ENCODE measurements at regions not wholly inside any gene's neighbourhood (a gene's known extent, or its start where the extent isn't known, plus 50 kb on each side); places are given as distances from the start of the nearest gene placed in this dataset.

GRCh38 chr4:22312113-22312512 is 203.8 kb downstream of the ADGRA3 start:
- ATAC-seq (ENCODE audit: low FRiP score) (no peak), DNase-seq (ENCODE audit: low spot score) (no peak)
- TF ChIP-seq CTCF (IDR thresholded peaks at IDR 0.05) = no peak

DNA sequence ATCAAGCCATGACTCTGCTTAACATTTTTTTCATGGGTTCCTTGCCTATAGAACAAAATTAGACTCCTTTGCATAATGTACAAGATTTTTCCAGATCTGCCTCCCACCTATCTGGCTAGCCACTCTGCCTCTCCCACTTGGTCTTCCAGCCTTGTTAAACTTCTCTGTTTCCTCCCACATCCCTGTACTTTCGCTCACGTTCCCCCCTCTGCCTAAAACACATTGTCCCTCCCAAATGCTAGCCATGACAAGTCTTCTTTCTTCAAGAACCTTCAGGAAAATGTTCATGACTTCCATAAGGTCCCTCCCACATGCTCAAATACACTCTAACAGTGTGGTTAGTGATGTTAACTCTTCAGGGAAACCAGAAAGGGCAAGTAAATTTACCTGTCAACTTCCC is 214.6 kb downstream of the ADGRA3 start:
- no peak for TF ChIP-seq CTCF (IDR thresholded peaks at IDR 0.05)
- no peak for DNase-seq (ENCODE audit: low spot score)
- ATAC-seq (ENCODE audit: low FRiP score) = no peak

DNA sequence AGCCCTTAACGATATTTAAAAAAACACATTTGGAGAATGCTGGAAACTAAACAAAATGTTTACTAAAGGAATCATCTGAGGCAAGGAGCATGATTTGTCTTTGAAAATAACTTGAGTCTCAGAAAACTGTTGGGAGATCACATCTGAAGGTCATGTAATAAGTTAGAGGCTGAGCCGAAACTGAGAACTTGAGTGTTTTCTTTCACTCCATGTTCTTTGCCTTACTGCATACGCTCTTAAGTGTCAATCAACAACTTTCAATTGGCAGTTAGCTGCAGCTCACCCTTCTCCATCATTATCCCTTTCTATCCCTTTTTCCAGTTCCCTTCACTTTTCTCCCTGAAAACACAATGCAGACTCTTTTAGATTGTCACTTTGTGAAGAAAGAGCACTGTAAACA is 216.2 kb downstream of the ADGRA3 start:
- no peak for ATAC-seq (ENCODE audit: low FRiP score)
- no peak for TF ChIP-seq CTCF (IDR thresholded peaks at IDR 0.05)
- no peak for DNase-seq (ENCODE audit: low spot score)

DNA sequence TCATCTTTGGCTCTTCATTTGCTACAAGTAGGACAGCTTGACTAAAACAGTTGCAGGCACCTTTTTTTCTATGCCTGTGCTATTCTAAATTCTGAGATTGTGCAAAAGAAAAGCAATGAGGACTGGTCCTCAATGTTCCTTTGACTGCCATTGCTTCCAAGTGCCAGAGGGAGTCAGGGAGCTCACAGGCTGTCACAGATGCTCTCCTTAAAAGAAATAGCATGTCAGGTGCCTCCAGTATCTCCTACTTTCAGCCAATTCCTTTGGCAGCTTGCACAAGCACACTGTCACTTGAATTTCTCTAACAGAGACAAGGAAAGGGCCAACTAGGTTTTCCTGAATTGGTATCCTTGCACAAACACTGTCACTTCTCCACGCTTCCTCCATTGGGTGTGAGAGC is 228.2 kb downstream of the ADGRA3 start:
- no peak for TF ChIP-seq CTCF (IDR thresholded peaks at IDR 0.05)
- ATAC-seq (ENCODE audit: low FRiP score) = no peak
- DNase-seq (ENCODE audit: low spot score) = no peak

DNA sequence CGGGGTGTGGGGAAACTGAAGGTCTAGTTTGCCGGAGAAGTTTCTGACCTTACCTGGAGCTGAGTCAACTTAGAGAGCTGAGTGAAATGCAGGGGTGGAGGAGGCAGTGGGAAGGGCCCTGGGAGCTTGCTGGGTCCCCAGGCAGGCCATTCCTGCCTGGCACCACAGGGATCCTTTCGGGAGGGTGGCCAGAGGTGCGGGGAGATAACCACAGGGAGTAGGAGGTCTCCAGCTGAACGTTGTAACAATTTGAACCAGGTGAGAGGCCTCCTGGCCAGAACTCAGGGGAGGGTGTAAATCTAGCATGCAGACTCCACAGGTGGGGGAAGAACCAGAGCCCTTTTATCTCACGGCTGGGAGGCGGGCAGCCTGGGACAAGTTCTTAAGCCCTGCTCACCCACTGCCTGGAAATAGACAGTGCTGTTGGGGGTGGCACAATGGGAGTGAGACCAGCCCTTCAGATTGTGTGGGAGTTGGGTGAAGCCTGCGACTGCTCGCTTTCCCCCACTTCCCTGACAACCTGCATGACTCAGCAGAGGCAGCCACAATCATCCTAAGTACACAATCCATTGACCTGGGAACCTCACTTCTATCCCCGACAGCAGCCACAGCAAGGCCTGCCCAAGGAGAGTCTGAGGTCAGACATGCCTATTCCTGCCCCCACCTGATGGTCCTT is 247.4 kb downstream of the ADGRA3 start:
- ATAC-seq (ENCODE audit: low FRiP score) = no peak
- no peak for DNase-seq (ENCODE audit: low spot score)
- no peak for TF ChIP-seq CTCF (IDR thresholded peaks at IDR 0.05)

DNA sequence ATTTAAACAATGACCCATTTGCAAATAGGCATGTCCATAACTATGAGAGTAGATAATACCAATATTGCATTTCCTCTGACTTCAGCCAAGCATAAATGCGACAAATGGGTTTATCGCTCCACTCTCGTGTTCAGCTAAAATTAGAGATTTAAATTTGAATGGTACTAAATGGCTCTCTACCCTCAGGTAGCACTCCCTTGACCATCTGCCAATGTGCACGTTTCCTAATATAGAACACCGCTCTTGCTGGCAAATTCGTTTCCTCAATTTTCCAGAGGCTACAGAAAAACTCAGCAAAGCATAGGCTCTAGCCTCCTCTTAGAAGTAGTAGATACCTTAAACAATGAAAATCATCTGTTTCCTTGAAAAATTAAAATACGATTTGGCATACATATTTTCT is 251.6 kb downstream of the ADGRA3 start:
- DNase-seq (ENCODE audit: low spot score) (no peak), ATAC-seq (ENCODE audit: low FRiP score) (no peak)
- no peak for TF ChIP-seq CTCF (IDR thresholded peaks at IDR 0.05)

DNA sequence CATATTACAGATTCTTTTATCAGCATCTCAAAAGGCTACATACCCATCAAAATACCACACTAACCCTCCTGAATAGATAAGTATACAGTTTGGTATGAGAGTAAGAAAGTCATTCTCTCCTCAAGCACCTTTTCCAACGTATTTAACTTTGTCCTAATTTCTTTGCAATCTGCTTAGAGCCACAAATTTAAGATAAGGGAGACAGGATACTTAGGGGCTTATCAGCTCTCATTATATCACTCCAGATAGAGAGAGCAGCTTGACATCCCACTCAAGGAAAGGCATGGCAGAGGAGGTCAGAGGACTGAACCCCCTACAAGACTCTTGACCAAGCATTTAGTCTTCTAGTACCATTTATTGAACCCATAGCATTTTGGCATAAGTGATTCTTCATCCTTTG is 262.4 kb downstream of the ADGRA3 start:
- TF ChIP-seq CTCF (IDR thresholded peaks at IDR 0.05) = no peak
- DNase-seq (ENCODE audit: low spot score) = no peak
- ATAC-seq (ENCODE audit: low FRiP score) = no peak

Measured in omental fat pad (tissue), 3 donors.